NCI-H82 treated with DMSO at 0.1 percent for 48 hours (cell line): ENCODE measurements at regions not wholly inside any gene's neighbourhood (a gene's known extent, or its start where the extent isn't known, plus 50 kb on each side); places are given as distances from the start of the nearest gene placed in this dataset.

Experiments used
- DNase-seq: peaks from one replicate; lab custom pipeline; 2025; ENCODE audit not compliant: unreplicated experiment; lab: John Stamatoyannopoulos, UW

DNA sequence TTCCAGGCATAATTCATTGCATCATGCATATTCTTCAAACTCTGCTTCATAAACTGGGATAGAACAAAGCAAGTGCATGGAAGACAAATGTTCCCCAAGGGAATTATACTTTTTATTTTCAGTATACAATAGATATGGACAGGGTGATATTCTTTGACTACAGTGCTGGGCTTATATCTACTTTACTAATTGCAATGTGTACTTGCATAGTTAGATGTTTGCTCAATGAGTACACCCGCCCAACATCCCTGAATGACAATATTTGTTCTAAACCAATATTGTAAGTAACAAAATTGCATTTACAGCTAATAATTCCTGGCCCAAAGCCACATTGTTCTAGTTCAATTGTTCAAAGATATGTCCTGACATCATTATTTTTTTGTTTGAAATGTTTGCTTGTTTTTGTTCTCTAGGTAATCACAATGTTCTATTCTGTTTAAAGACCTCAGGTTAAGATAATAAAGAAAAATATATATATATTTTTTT is 171.4 kb downstream of the PTN start:
- no peak for DNase-seq

GRCh38 chr7:137169282-137169698 is 174.2 kb downstream of the PTN start:
- peak; percentile 56 for DNase-seq

DNA sequence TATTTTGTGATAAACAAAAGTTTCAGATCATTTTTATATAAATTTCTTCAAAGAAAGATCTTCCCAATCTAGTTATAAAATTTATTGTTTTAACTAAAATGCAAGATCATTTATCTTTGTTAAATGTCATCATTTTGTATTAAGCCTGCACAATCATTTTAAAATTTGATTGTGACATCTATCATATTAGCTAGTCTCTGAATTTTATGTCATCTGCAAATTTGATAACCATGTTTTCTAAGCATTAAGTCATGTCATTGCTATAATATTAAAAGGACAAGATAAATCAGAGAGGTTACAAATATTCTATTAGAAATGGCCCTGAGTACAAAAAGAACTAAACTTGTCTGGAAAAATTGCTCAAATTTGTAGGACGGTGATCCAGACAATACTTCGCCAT is 175.9 kb downstream of the PTN start:
- DNase-seq = no peak

GRCh38 chr7:137166363-137166762 is 177.2 kb downstream of the PTN start:
- no peak for DNase-seq

- no peak for DNase-seq
Observed at GRCh38 chr7:137165786-137166185, 177.7 kb downstream of the PTN start.

- DNase-seq = no peak
Observed at GRCh38 chr7:137165241-137165640, 178.3 kb downstream of the PTN start.

- no peak for DNase-seq
Observed at GRCh38 chr7:137164251-137164650, 179.3 kb downstream of the PTN start.

DNA sequence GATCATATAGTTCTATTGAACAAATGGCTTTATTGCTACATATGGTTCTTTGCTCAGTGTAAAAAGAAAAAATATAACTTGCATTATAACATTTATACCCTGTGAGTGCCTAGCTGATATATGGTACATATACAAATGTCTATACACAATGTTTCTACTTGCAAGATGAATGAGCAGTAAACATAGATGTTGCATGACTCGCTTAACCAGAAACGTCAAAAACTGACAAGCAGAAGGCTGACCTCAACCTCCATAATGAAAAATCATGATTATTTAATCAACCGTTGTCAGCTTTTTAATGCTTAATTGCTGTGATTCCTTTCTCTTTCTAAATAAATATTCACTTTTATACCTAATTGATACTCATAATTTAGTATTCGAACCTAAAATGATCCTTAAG is 183.3 kb downstream of the PTN start:
- DNase-seq = no peak

DNA sequence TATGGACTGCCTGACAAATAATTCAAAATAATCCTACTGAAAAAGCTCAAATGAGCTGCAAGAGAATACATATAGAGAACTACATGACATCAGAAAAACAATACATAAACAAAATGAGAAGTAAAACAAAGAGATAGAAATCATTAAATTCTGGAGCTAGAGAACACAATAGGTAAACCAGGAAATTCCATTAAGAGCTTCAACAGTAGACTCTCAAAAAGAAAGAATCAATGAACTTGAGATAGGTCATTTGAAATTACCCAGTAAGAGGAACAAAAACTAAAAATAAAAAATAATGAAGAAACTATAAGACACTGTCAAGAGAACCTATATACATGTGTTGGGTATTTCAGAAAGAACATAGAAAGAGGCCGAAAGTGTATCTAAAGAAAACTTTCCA is 186.3 kb downstream of the PTN start:
- DNase-seq = no peak

DNA sequence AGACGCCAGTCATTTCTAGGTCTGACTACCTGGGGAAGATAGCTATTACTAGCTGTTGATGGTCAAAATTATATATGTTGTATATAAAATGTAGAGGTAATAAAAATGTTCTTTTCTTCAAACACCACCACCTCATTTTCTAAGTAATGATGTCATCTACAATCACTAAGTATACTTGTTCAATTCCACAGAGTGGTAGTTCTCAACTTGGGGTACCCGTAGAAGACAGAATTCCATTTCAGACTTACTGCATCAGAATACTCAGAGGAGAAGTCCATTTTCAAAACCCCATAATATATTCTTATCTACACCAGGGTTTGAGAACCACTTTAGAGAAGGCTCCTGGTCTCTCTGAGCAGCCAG is 191.9 kb downstream of the PTN start:
- DNase-seq = no peak

DNA sequence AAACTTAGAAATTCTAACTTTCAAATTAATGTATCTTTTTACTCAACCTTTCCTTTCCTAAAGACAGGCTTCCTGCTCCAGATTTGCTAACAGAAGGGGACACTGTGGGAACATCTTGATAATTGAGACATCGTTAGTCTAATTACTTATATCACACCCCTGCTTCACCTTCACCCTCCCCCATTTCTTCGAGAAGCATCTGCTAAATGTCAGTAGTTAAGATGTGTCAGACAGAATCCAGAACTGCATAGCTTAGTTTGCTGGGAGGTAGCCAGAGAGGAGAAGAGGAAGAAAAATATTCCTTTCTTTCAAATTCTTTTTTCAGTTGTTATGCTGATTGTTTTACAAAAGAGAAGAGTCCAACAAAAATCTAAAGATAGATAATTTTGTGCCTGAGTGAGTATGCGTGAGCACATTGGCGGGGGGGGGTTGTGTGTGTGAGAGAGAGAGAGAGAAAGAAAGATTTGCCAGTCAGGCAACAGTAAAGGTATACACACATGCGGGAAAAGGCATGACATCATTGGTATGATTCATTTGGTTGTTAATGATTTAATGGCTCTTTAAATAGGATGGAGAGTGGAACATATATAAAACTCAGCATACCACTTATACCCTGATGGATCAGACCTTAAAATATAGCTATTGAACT is 192.4 kb downstream of the PTN start:
- DNase-seq = no peak

GRCh38 chr7:137147338-137147720 is 196.2 kb downstream of the PTN start:
- DNase-seq = no peak

- DNase-seq = no peak
Observed at GRCh38 chr7:137146552-137147337, 196.8 kb downstream of the PTN start.

GRCh38 chr7:137146012-137146455 is 197.5 kb downstream of the PTN start:
- DNase-seq = no peak

DNA sequence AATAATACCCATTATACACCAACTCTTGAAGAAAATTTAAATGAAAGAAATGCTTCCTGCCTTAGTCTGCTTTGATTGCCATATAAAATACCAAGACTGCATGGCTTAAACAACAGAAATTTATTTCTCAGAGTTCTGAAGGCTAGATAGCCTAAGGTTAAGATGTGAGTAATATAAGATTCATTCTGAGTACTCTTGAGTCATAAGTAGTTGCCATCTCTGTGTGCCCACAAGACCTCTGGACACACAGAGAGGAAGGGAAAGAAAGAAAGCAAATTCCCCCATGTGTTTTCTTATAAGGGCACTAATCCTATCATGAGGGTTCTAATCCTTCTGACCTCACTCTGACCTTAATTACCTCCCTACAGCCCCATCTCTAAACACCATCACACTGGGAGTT is 201.2 kb downstream of the PTN start:
- DNase-seq = peak; percentile 21

DNA sequence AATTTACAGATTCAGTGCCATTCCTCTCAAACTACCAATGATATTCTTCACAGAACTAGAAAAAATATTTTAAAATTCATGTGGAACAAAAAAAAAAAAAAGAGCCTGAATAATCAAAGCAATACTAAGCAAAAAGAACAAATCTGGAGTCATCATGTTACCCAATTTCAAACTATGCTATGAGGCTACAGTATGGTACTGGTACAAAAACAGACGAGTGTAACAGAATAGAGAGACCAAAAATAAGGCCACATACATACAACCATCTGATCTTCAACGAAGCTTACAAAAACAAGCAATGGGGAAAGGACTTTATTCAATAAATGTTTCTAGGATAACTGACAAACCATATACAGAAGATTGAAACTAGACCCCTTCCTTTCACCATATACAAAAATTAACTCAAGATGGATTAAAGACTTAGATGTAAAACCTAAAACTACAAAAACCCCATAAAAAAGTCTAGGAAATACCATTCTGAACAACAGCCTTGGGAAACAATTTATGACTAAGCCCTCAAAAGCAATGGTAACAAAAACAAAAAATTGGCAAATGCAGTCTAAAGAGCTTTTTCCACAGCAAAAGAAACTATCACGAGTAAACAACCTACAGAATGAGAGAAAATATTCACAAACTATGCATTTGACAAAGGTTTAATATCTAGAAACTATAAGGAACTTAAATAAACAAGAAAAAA is 207.7 kb downstream of the PTN start:
- no peak for DNase-seq

- DNase-seq = no peak
Observed at GRCh38 chr7:137130751-137131158, 212.8 kb downstream of the PTN start.

GRCh38 chr7:137129025-137129424 is 214.5 kb downstream of the PTN start:
- DNase-seq = no peak

DNA sequence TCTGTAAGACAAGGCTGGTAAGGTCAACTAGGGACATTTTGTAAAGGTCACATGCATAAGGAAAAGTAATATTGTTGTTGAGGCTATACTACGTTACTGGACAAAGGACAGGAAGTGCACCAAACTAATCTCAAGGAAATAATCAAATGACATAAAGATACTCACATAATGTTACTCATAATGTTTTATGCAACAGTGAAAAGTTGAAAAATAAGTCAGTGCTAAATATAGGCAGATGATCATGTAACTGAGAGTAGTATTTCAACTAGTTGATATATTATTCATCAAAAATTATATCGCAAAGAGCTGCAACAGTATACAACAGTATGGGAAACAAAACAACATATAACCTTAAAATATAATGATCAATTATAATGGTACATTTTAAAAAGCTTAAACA is 215.7 kb downstream of the PTN start:
- no peak for DNase-seq

DNA sequence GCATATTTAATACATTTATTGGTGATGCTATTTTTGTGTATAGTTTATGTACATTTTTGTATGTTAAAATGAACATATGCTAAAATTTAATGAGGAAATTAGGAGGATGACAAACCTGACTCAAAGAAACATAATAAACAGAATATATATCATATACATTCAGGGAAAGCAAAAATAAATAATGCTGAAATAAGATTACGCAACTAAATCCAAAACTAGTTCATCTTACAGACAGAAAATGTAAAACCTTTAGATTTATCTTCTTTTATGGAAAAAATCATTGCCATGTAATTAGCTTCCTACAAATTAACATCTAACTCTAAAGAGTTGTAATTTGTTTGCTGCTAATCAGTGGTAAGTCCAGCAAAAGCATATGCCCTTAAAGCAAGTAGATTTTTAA is 216.5 kb downstream of the PTN start:
- no peak for DNase-seq

DNA sequence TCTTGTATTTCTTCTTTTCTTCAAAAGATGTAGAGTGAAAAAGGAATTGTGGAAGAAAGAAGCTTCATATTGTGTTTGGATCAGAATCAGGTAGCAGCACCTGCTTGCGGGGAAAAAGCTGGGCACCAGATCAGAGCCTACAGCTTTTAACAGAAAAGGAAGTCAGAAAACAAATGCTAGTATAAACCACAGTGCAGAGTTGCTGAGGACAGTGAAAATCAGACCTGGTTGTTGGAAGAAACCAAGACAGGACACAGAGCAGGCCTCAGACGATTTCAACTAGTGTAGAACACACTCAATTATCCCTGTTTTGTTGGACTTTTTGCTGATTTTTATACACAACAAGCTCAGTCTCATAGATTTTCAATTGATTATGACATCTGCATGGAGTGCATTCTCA is 221.4 kb downstream of the PTN start:
- DNase-seq = no peak

- DNase-seq = no peak
Observed at GRCh38 chr7:137120690-137121089, 222.8 kb downstream of the PTN start.
